Mononuclear cell (primary cell): ENCODE measurements at regions not wholly inside any gene's neighbourhood (a gene's known extent, or its start where the extent isn't known, plus 50 kb on each side); places are given as distances from the start of the nearest gene placed in this dataset.

Experiments used
- H3K27me3 ChIP-seq: 2 replicates; pipeline ENCODE4 v1.6.0; 2011; ENCODE audit warnings: low read length, control low read depth; ENCODE audit not compliant: insufficient read depth
- H3K4me1 ChIP-seq: 2 replicates; pipeline ENCODE4 v1.5.1; 2011; ENCODE audit warnings: mild to moderate bottlenecking, low read length, control low read depth; ENCODE audit not compliant: insufficient read depth
- H3K4me3 ChIP-seq: 2 replicates; pipeline ENCODE4 v1.5.1; 2011; ENCODE audit warnings: mild to moderate bottlenecking, low read length, moderate library complexity
- H3K9me3 ChIP-seq: 2 replicates; pipeline ENCODE4 v1.5.1; 2011; ENCODE audit warnings: low read depth, mild to moderate bottlenecking, control low read depth, low read length

DNA sequence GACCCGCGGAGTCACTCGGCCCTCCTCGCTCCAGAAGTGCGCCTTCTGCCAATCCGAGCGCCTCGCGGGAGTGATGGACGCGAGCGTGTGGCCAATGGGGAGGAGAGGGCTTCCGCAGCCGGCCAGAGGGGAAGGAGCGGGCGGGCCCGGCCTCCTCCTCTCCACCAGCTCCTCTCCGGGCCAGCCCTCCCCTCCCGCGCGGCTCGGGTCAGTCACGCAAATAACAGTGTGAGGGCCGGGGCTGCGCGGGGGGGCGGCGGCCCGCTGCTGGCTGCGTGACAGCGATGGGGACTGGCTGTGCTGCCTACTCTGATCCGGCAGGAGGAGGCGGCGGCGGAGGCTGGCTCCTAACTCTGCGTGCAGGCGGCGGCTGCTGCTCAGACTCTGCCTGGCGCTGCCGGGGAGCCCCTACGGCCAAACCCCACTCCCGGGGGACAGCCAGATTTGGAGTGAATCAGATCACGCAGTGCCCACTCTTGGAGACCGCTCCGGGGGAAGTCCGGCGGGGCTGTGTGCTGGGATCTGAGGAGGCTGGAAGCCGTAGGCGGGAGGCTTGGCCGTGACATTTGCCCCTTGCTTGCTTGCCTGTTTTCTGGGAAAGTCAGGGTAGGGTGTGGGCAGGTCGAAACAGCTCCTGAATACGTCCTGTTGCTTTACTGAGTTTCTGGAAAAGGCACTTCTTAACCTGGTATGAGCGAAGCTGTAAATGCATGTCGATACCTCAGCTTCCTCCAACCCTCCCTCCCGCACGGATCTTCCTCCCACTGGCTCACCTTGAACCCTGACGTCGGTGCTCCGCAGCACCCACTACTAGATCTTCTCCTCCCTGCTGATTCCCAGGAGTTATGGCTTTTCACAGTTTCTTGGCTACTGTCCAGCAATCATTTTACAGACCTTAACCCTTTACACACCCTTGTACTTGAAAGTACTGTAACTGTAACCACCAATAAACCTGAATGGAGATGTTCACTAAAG is 97.9 kb upstream of the SERTAD2 start:
- peaks cover 23% of the 10 kb centered on the region for H3K4me1 ChIP-seq
- no peaks in the 10 kb centered on the region for H3K9me3 ChIP-seq
- no peaks in the 10 kb centered on the region for H3K27me3 ChIP-seq
- H3K4me3 ChIP-seq, result peak overlapping the region; percentile 78

DNA sequence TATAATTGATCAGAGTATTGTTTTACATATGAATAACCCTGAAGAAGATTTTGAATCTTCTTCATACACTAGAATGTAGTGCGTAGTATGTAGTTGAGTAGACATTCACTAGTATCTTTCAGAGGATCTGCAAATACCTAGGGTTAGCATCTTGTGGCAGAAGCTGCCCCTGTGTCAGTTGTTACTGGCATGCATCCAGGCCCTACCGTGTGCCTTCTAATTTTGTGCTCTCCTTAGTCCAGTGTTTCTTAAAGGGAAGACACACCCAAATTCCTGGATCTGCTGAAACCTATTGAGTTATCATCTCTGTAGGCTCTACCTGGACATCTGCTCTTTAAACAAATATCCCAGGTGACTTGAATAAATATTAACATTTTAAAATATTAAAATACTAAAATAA is 99.7 kb upstream of the SERTAD2 start:
- Histone ChIP-seq H3K9me3 (no peaks in the 10 kb centered on the region), H3K27me3 (no peaks in the 10 kb centered on the region), H3K4me1 (peaks cover 14% of the 10 kb centered on the region), H3K4me3 (no peak overlapping the region)

DNA sequence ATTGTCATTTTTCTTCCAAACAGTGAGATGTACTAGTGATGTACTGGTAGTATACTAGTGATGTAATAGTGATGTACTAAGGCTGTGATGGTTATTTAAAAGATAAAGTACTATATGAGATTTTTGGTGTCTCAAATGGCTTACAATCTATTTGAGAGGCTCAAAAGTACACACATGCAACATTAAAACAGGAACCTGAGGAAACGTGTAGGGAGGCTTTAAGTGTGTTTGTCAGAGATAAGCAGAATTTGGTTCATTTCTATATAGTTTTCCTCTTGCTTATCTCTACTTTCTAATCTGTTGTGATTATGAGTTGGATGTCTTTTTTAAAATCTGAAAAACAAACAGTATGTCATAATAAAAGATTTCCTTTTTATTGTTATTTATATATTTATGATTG is 100.9 kb upstream of the SERTAD2 start:
- peaks cover 10% of the 10 kb centered on the region for H3K4me1 ChIP-seq
- H3K27me3 ChIP-seq, result no peaks in the 10 kb centered on the region
- H3K4me3 ChIP-seq, result no peak overlapping the region
- no peaks in the 10 kb centered on the region for H3K9me3 ChIP-seq

DNA sequence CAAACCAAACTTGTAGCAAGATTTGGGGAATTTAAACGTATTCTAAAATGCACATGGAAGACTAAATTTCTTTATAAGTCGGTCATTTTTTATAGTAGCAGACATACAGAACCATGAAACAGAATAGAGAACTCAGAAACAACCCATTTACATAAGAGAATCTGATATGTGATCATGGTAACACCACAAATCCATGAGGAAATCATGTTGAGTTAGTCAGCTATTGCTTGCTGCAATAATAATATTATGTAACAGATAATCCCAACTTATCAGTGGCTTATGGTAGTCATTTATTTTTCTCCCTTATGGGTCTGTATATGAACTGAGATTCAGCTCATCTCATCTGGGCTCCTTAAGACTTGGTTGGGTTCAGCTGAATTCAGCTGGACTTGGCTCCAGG is 103.4 kb upstream of the SERTAD2 start:
- no peaks in the 10 kb centered on the region for H3K27me3 ChIP-seq
- no peak overlapping the region for H3K4me3 ChIP-seq
- no peaks in the 10 kb centered on the region for H3K9me3 ChIP-seq
- H3K4me1 ChIP-seq, result peaks cover 6% of the 10 kb centered on the region

DNA sequence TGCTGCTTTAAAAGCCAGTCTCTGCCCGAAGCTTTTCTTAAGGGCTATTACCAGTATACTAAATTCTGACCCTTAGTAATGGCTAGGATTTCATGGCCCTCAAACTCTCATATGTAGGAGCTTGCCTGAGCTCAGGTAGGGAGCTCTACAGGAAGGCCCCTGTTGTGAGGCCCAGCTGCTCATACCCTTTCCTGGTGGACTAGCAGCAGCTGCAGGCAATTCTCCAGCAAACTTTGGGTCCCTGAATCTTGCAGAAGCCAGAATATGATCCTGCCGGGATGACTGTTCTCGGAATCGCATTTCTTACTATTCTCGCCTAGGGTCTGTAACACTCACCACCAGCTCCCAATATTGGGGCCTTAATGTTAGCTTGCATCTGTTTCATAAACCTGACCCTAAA is 106.4 kb upstream of the SERTAD2 start:
- H3K27me3 ChIP-seq, result no peaks in the 10 kb centered on the region
- no peak overlapping the region for H3K4me3 ChIP-seq
- no peaks in the 10 kb centered on the region for H3K9me3 ChIP-seq
- peaks cover 7% of the 10 kb centered on the region for H3K4me1 ChIP-seq

DNA sequence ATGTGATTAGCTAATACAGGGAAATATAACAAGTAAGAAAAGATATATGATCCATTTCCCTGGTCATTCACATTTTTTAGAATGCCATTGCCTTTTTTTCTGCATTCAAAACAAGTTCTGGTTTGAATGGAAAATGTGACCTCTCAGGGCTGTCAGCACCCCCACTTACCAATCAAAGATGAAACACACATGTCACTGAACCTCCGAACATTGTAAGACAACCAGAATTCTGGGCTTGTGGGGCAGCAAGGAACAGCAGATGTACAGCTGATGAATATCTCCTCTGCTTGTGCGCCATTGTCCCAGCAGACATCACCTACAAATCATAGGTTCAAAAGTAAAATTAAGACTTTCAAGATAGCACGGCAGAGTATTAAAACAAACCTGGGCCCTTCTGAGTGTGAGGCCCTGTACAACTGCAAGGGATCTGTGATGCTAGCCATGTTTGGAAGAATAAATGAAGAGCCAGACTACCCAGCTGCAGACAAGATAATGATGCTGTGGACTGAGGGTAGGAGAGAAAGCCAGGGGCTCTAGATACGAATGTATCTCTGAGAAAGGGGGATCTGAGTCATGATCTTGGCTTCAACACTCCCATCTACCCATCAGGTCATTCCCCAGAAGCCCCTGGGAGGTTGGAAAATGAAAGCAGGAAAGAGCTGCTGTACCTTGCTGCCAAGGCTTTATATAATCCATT is 108.7 kb upstream of the SERTAD2 start:
- H3K4me1 ChIP-seq, result peaks cover 11% of the 10 kb centered on the region
- H3K27me3 ChIP-seq, result no peaks in the 10 kb centered on the region
- no peak overlapping the region for H3K4me3 ChIP-seq
- no peaks in the 10 kb centered on the region for H3K9me3 ChIP-seq

DNA sequence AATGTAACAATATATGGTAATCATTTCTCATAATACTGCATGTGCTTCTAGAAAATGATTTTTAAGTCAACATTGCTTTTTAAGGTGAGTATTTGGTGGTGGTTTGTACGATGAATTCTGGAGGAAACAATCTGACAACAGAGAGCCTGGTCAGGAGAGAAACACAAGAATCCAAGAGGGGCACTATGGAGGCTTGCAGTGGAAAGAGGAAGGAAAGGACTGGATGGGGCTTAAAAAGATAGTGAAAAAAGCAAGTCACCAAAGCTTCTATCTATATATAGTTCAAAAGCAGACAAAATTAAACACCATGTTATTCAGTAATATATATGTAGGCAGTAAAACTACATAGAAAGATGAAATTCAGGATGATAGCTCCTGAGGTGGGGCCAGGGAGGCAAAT is 109.4 kb upstream of the SERTAD2 start:
- Histone ChIP-seq H3K4me1 (peaks cover 12% of the 10 kb centered on the region), H3K27me3 (no peaks in the 10 kb centered on the region), H3K9me3 (no peaks in the 10 kb centered on the region), H3K4me3 (no peak overlapping the region)

DNA sequence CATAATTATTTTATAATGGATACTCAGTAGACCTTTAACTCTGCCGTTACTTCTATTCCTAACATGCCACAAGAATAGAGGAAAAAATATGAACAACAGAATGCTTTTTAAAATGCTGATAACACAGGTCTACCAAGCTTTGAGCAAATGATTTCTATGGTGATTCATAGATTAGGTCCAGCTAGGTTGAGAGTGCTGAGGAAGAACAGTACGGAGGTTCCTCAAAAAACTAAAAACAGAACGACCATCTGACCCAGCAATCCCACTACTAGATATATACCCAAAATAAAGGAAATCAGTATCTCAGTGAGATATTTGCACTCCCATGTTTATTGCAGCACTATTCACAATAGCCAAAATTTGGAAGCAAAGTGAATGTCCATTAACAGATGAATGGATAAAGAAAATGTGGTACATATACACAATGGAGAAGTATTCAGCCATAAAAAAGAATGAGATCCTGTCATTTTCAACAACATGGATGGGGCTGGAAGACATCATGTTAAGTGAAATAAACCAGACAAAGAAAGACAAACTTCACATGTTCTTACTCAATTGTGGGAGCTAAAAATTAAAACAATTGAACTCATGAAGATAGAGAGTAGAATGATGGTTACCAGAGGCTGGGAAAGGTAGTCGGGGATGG is 111.6 kb upstream of the SERTAD2 start:
- Histone ChIP-seq H3K4me1 (peaks cover 22% of the 10 kb centered on the region), H3K9me3 (no peaks in the 10 kb centered on the region)

DNA sequence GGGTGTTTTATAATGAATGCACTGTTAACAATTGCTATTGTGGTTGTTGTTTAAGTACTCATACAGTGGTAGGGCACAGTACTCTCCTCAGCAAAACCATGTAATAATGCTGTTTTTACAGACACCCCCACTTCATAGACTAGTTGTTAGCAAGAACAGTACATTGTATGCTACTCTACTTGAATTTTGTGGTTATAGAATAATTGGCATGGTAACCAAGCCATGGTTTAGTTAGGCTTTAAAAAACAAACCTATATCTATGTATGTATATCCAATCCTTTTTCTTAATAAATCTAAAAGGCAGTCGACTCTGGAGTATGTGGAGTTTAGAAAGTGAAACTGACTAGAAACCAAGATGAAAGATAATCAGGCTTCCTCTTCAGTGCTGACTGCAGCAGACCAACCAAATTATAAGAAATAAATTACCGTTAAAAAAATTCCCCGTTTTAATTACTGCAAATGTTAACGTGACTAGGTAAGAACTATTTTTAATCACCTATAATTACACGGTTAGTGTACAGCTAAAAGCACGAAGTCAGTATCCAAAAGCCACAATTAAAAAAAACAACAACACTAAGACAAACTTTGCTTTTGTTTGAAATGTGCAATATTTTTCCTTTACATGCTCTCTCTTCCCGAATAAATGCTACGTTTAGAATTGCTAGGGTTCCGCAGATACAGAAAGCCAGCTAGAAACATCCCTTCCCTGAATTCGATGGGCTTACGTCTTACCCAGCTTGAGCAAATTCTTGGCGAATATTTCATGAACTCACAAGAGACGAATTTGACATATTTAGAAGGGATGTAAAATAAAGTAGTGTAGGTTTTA is 113.3 kb upstream of the SERTAD2 start:
- H3K4me1 ChIP-seq, result peaks cover 22% of the 10 kb centered on the region
- no peaks in the 10 kb centered on the region for H3K27me3 ChIP-seq
- peak overlapping the region; percentile 59 for H3K4me3 ChIP-seq
- no peaks in the 10 kb centered on the region for H3K9me3 ChIP-seq

More for the DNA sequence above, 111.6 kb upstream of the SERTAD2 start:
- no peaks in the 10 kb centered on the region for H3K27me3 ChIP-seq
- H3K4me3 ChIP-seq, result no peak overlapping the region

DNA sequence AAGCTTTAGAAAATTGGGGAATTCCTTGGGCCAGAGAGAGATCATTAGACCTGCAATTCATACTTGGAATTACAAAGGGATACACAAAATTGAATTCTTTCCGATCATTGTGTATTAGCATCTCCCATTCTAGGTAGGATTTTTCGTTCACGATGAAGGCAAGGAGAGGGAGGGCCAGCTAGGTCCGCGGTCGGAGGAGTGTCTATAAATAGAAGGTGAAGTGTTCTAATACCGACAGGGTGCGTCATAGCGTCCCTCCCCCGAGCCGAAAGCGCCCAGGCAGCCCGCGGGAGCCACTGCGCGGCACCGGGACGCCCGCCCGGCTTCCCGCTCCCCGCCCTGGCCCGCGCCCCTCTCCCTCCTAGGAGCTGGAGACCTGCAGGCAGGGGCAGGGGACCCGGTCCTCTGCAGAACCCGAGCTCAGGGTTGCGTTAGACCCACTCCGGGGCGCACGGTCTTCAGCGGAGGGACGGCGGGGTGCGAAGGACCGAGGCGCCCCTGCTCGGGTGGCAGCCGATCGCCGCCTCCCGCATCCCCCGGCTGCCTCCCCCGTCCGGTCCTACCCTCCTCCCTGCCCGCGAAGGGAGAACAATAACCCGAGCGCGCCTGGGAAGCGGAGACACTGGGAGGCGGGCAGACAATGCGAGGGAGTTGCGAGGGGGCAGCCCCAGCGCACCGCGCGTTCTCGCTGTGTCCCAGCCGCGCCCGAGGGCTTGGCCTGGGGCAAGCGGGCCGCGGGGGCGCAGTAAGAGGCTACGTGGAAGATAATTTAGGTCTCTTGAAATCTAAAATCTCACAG is 114.2 kb upstream of the SERTAD2 start:
- Histone ChIP-seq H3K4me1 (peaks cover 22% of the 10 kb centered on the region), H3K9me3 (no peaks in the 10 kb centered on the region), H3K27me3 (no peaks in the 10 kb centered on the region), H3K4me3 (peak overlapping the region; percentile 59)

DNA sequence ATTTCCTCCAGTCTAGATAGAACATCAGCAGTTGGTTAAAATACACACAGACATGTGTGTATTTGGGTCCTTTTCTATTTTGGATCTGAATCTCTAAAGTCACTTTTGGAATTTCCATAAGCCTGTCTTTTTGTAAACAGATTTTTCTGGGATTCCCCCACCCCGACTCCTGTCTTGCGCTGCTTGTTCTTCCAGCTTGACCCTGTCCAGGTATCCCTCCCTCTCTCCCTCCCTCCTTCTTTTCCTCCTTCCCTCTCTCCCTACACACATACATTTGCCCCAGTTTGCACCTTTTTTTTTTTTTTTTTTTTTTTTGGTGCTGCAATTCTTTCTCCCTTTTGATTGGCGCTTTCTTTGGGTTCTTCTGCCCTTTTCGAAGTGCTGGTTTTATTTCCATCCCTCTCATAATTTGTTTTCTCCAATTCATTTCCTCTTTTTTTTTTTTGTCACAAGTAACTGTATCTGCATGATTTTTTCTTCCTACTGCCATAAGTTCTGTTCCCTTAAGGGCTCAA is 114.8 kb upstream of the SERTAD2 start:
- H3K9me3 ChIP-seq, result no peaks in the 10 kb centered on the region
- peaks cover 15% of the 10 kb centered on the region for H3K4me1 ChIP-seq
- H3K27me3 ChIP-seq, result no peaks in the 10 kb centered on the region
- H3K4me3 ChIP-seq, result peak overlapping the region; percentile 59

DNA sequence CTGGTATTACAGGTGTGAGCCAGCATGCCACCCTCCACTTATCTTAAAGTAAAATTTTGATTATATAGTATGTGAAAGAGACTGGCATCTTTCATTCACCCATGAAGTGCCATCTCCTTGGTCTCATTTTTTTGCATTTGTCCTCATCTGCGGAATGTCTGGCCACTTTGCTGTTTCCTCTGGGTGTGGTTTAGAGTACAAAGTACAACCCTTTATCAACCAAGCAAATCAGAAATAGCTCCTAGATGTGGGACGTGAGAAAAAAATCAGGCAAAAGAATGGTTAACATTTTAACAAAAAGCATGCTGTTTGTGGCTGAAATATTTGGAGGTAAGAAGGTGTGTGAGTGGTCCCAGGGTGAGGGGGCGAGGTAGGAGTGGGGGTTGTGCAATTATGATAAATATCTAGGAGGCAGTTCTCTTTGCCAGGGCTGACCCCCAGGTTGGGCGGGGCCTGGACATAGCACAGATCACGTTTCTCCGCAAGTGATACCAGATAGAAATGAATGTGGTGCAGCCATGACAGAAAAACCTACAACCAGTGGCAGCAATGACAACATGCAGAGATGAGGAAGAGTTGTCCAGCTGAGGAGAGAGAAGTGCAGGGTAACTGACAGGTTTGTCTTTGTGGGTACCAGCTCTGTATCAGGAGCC is 115.8 kb upstream of the SERTAD2 start:
- peaks cover 14% of the 10 kb centered on the region for H3K4me1 ChIP-seq
- H3K9me3 ChIP-seq, result no peaks in the 10 kb centered on the region
- no peaks in the 10 kb centered on the region for H3K27me3 ChIP-seq
- no peak overlapping the region for H3K4me3 ChIP-seq

DNA sequence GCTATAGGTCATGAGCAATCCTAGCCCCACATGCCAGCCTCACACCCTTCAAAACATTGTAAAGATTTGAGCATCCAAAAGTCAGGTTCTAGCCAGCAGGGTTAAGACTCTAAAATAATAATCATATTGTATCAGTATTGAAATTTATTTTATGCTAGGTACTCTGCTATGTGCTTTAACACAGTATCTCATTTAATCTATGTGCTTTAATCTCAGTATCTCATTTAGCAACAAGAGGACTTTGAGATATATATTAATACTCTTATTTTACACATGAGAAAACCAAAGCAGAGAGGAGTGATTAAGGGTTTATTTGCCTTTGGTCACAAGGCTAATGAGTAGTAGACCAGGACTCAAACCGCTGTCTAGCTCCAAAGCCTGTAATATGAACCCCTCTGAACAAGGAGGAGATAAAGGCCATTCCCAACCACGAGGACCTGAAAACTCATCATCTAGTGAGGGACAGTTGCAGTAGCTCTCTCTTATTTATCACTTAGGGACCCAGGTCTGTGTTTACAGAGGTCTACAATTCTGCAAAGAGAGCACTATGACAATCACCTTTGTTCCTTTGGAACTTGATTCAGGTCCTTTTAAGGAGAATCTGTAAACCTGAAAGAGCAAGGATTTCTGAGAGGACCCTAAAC is 116.5 kb upstream of the SERTAD2 start:
- Histone ChIP-seq H3K27me3 (no peaks in the 10 kb centered on the region), H3K4me3 (no peak overlapping the region), H3K9me3 (no peaks in the 10 kb centered on the region), H3K4me1 (peaks cover 14% of the 10 kb centered on the region)
